ENCODE measurements at regions not wholly inside any gene's neighbourhood (a gene's known extent, or its start where the extent isn't known, plus 50 kb on each side); places are given as distances from the start of the nearest gene placed in this dataset.

DNA sequence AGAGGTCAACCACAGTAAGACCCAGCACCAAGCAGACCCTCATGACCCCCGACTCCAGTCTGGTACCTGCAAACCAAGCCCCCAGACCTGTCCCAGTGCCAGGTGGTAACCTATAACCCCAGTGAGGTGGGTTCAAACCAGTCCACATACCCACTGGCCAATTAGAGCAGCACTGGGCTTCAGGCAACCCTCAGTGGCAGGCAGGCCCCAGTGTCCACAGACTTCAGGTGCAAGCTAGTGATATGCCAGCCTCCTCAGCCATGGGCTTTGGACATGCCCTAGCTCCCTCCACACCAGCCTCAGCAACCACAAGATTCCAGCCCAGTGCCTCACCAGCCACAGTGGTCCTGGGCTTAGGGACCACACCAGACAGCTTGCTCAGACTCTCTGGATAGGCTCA lies 276.6 kb downstream of the DTWD2 start:
- TF ChIP-seq, protein P1, sequence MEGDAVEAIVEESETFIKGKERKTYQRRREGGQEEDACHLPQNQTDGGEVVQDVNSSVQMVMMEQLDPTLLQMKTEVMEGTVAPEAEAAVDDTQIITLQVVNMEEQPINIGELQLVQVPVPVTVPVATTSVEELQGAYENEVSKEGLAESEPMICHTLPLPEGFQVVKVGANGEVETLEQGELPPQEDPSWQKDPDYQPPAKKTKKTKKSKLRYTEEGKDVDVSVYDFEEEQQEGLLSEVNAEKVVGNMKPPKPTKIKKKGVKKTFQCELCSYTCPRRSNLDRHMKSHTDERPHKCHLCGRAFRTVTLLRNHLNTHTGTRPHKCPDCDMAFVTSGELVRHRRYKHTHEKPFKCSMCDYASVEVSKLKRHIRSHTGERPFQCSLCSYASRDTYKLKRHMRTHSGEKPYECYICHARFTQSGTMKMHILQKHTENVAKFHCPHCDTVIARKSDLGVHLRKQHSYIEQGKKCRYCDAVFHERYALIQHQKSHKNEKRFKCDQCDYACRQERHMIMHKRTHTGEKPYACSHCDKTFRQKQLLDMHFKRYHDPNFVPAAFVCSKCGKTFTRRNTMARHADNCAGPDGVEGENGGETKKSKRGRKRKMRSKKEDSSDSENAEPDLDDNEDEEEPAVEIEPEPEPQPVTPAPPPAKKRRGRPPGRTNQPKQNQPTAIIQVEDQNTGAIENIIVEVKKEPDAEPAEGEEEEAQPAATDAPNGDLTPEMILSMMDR (IDR thresholded peaks at IDR 0.05): no peak
- TF ChIP-seq POLR2A (IDR thresholded peaks at IDR 0.05; ENCODE audit: low read length) (no peak), FOSL2 (IDR thresholded peaks at IDR 0.05) (no peak), FOSL2 (CRISPR knock-in tag; IDR thresholded peaks at IDR 0.05) (no peak), CBX8 (IDR thresholded peaks at IDR 0.05) (no peak), ZSCAN20 (CRISPR knock-in tag; IDR thresholded peaks at IDR 0.05) (no peak), KDM1A (IDR thresholded peaks at IDR 0.05; ENCODE audit: low read depth) (no peak), JUN (IDR thresholded peaks at IDR 0.05) (no peak)
- TF ChIP-seq, protein P2, sequence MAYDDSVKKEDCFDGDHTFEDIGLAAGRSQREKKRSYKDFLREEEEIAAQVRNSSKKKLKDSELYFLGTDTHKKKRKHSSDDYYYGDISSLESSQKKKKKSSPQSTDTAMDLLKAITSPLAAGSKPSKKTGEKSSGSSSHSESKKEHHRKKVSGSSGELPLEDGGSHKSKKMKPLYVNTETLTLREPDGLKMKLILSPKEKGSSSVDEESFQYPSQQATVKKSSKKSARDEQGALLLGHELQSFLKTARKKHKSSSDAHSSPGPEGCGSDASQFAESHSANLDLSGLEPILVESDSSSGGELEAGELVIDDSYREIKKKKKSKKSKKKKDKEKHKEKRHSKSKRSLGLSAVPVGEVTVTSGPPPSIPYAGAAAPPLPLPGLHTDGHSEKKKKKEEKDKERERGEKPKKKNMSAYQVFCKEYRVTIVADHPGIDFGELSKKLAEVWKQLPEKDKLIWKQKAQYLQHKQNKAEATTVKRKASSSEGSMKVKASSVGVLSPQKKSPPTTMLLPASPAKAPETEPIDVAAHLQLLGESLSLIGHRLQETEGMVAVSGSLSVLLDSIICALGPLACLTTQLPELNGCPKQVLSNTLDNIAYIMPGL (CRISPR knock-in tag; IDR thresholded peaks at IDR 0.05; ENCODE audit: borderline replicate concordance): no peak
- TF ChIP-seq, protein P3, sequence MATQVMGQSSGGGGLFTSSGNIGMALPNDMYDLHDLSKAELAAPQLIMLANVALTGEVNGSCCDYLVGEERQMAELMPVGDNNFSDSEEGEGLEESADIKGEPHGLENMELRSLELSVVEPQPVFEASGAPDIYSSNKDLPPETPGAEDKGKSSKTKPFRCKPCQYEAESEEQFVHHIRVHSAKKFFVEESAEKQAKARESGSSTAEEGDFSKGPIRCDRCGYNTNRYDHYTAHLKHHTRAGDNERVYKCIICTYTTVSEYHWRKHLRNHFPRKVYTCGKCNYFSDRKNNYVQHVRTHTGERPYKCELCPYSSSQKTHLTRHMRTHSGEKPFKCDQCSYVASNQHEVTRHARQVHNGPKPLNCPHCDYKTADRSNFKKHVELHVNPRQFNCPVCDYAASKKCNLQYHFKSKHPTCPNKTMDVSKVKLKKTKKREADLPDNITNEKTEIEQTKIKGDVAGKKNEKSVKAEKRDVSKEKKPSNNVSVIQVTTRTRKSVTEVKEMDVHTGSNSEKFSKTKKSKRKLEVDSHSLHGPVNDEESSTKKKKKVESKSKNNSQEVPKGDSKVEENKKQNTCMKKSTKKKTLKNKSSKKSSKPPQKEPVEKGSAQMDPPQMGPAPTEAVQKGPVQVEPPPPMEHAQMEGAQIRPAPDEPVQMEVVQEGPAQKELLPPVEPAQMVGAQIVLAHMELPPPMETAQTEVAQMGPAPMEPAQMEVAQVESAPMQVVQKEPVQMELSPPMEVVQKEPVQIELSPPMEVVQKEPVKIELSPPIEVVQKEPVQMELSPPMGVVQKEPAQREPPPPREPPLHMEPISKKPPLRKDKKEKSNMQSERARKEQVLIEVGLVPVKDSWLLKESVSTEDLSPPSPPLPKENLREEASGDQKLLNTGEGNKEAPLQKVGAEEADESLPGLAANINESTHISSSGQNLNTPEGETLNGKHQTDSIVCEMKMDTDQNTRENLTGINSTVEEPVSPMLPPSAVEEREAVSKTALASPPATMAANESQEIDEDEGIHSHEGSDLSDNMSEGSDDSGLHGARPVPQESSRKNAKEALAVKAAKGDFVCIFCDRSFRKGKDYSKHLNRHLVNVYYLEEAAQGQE (IDR thresholded peaks at IDR 0.05): no peak
- TF ChIP-seq, protein P4, sequence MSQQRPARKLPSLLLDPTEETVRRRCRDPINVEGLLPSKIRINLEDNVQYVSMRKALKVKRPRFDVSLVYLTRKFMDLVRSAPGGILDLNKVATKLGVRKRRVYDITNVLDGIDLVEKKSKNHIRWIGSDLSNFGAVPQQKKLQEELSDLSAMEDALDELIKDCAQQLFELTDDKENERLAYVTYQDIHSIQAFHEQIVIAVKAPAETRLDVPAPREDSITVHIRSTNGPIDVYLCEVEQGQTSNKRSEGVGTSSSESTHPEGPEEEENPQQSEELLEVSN (IDR thresholded peaks at IDR 0.05; ENCODE audit: borderline replicate concordance, low read depth): no peak
